ENCODE measurements at regions not wholly inside any gene's neighbourhood (a gene's known extent, or its start where the extent isn't known, plus 50 kb on each side); places are given as distances from the start of the nearest gene placed in this dataset.

GRCh38 chr3:167928381-167928780, 167.3 kb downstream of the GOLIM4 start:
- peak; percentile 38 for TF ChIP-seq CTCF (IDR thresholded peaks at IDR 0.05)
- no peak for TF ChIP-seq ZFX (IDR thresholded peaks at IDR 0.05; ENCODE audit: borderline replicate concordance)
